Peyer's patch (tissue), 4 donors: ENCODE measurements at regions not wholly inside any gene's neighbourhood (a gene's known extent, or its start where the extent isn't known, plus 50 kb on each side); places are given as distances from the start of the nearest gene placed in this dataset.

Experiments used
- CTCF ChIP-seq, 6 experiments: fragments of 450-650 bp in 4 of 6; fragments of 200-600 bp in 2 of 6; sonication (generic) in 1 of 6; IDR thresholded peaks; one replicate each; pipeline ENCODE4 v1.5.1; 2017 to 2019; ENCODE audit warnings: antibody characterized with exemption in 6 of 6, mild to moderate bottlenecking in 3 of 6, moderate library complexity in 1 of 6
- POLR2A ChIP-seq, 2 donors: fragments of 450-650 bp; IDR thresholded peaks; one replicate each; pipeline ENCODE4 v1.5.1; 2017; ENCODE audit warnings: antibody characterized with exemption in 2 of 2, mild to moderate bottlenecking in 2 of 2, moderate library complexity in 2 of 2

- no peak for TF ChIP-seq CTCF (IDR thresholded peaks at IDR 0.05)
- no peak for TF ChIP-seq POLR2A (IDR thresholded peaks at IDR 0.05)
These were observed 163.3 kb downstream of the MACROH2A1 start for GRCh38 chr5:135235551-135236227.
